ENCODE measurements at regions not wholly inside any gene's neighbourhood (a gene's known extent, or its start where the extent isn't known, plus 50 kb on each side); places are given as distances from the start of the nearest gene placed in this dataset.

DNA sequence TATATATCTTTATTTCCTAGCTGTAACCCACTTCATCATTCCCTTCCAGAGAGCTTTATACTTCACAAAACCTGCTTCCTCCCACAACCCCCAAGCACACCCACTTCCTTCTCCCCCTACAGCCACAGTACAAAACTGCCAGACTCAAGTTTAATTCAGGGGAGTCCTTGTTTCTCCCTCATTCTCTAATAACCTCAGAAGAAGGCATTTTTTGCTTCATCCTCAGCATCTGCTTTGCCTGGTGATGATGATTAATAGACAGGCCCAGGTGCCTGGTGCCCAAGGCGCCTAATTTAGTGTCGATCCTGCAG lies 414.3 kb downstream of the KIF16B start:
- TF ChIP-seq GATA3 (IDR thresholded peaks at IDR 0.05; ENCODE audit: low read depth, low read length) (no peak), GATA2 (IDR thresholded peaks at IDR 0.05; ENCODE audit: low read depth, low read length) (no peak)

DNA sequence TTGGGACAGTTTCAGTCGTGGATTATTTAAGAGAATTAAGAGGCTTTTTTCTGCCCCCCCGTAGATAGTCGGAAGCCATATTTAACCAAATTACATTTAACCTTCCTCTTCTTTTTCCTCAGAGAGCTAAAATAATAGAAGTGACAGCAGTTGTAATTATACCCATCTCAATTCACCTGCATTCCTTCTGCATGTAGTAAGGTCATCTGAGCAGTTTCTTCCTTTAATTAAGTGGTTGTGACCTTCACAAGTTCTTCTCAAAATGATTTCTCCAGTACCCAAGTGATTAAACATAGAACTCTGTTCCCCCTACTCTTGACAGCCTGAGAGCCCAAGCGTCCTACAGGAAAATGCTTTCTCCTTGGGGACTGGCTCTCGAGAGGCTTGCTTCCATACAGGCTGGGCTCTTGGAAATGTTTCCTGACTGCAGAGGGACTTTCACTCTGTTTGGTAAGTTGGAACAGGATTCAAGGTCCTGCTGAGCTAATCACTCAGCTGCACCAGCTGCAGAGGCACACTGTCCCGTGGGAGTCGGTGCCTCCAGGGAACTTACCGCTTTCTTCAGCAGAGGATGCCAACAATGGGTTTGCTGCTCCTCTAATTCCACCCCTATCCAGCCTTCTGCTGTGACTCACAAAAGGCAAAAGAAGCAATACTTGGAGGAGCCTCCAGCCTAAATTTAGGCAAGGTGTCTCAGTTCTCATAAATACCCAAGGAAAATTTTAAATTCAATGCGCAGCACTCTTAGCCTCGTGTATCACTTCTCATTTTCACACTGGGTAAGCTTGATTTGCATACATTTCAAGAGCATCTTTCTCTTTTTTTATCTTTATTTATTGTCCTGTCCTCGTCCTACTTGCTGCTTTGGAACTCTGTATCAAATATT lies 414.9 kb downstream of the KIF16B start:
- no peak for TF ChIP-seq GATA2 (IDR thresholded peaks at IDR 0.05; ENCODE audit: low read depth, low read length)
- TF ChIP-seq GATA3 (IDR thresholded peaks at IDR 0.05; ENCODE audit: low read depth, low read length), result no peak

DNA sequence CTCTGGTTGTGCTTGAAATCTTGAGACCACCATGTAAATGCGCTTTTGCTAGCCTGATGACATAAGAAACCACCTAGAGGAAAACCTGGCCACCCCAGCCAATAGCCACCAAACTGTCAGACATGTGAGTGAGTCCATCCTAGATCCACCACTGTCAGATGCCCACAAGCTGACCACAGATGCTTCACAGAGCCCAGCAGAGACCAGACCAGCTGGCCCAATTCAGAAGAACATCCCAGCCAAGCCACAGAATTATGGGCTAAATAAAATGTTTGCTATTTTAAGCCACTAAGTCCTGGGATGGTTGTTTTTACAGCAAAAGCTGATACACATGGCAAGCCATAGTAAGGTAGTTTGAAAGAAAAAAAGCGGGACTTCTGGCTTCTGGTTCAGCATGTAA lies 425.3 kb downstream of the KIF16B start:
- TF ChIP-seq GATA3 (IDR thresholded peaks at IDR 0.05; ENCODE audit: low read depth, low read length), result no peak
- TF ChIP-seq GATA2 (IDR thresholded peaks at IDR 0.05; ENCODE audit: low read depth, low read length), result no peak

- no peak for TF ChIP-seq GATA3 (IDR thresholded peaks at IDR 0.05; ENCODE audit: low read depth, low read length)
- TF ChIP-seq GATA2 (IDR thresholded peaks at IDR 0.05; ENCODE audit: low read depth, low read length), result no peak
Measured at GRCh38 chr20:16147216-16147615, 426.0 kb downstream of the KIF16B start.

- TF ChIP-seq GATA3 (IDR thresholded peaks at IDR 0.05; ENCODE audit: low read depth, low read length), result no peak
- TF ChIP-seq GATA2 (IDR thresholded peaks at IDR 0.05; ENCODE audit: low read depth, low read length), result no peak
Measured at GRCh38 chr20:16145919-16146318, 427.3 kb downstream of the KIF16B start.

DNA sequence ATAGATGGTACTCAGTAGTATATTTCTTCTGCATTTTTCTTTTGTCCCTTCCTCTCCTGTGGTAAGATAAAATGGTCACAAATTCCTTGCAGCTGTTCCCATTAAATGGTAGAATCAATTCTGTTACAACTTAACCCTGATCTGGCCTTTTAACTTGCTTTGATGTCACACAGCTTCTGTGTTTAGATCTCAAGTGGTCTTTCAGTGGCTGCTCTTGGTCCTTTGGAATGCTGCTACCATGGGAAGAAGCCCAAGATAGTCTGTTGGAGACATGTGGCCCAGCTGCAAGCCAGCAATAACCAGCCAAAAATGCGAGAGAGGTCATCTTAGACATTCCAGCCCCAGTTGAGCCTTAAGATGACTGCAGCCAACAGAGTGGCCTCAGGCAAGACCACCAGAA lies 429.7 kb downstream of the KIF16B start:
- TF ChIP-seq GATA3 (IDR thresholded peaks at IDR 0.05; ENCODE audit: low read depth, low read length) (no peak), GATA2 (IDR thresholded peaks at IDR 0.05; ENCODE audit: low read depth, low read length) (no peak)

DNA sequence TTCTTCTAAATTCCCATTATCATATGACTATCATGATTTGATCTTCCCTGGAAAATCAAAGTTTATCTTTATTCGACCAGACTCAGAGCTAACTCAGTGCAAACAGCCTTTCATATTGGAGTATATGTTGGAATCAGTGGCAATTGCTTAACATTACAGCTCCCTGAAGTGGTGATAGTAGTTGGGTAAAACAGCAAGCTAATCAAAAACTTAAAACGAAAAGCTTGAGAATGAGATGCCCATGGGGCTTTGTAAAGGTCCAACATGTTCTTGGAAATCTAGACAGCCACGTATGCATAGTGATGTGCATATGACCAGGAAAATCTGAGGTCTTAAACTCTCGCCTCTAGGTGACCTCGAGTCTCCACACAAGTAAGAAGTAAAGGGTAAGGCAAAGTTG lies 437.6 kb downstream of the KIF16B start:
- TF ChIP-seq GATA2 (IDR thresholded peaks at IDR 0.05; ENCODE audit: low read depth, low read length) (no peak), GATA3 (IDR thresholded peaks at IDR 0.05; ENCODE audit: low read depth, low read length) (no peak)

- TF ChIP-seq GATA2 (IDR thresholded peaks at IDR 0.05; ENCODE audit: low read depth, low read length), result no peak
- no peak for TF ChIP-seq GATA3 (IDR thresholded peaks at IDR 0.05; ENCODE audit: low read depth, low read length)
Measured at GRCh38 chr20:16132036-16132798, 441.0 kb downstream of the KIF16B start.

GRCh38 chr20:16129411-16129810 lies 443.8 kb downstream of the KIF16B start:
- no peak for TF ChIP-seq GATA3 (IDR thresholded peaks at IDR 0.05; ENCODE audit: low read depth, low read length)
- TF ChIP-seq GATA2 (IDR thresholded peaks at IDR 0.05; ENCODE audit: low read depth, low read length), result no peak

- TF ChIP-seq GATA3 (IDR thresholded peaks at IDR 0.05; ENCODE audit: low read depth, low read length) (no peak), GATA2 (IDR thresholded peaks at IDR 0.05; ENCODE audit: low read depth, low read length) (no peak)
Measured at GRCh38 chr20:16128538-16129106, 444.6 kb downstream of the KIF16B start.

- TF ChIP-seq GATA2 (IDR thresholded peaks at IDR 0.05; ENCODE audit: low read depth, low read length) (no peak), GATA3 (IDR thresholded peaks at IDR 0.05; ENCODE audit: low read depth, low read length) (no peak)
Measured at GRCh38 chr20:16125816-16126215, 447.4 kb downstream of the KIF16B start.

GRCh38 chr20:16124911-16125776 lies 448.1 kb downstream of the KIF16B start:
- TF ChIP-seq GATA2 (IDR thresholded peaks at IDR 0.05; ENCODE audit: low read depth, low read length) (no peak), GATA3 (IDR thresholded peaks at IDR 0.05; ENCODE audit: low read depth, low read length) (no peak)

DNA sequence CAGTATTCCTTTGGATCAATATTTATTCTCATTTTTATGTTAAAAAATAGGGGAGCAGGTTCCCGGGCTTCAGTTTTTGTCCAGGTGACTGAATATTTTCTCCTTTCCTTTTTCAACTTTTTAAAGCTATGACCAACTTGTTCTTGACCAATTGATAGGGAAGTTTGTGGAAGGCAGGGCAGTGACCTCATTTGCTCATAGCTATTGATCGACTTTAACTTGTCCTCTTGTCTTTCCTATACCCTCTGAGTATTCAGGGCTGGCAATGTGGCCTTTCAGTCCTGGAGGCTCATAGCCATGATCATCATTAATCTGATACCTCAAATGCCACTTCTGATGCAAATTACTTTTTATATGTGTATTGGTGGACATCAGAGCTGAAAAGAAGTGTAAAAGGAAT lies 448.8 kb downstream of the KIF16B start:
- TF ChIP-seq GATA2 (IDR thresholded peaks at IDR 0.05; ENCODE audit: low read depth, low read length) (no peak), GATA3 (IDR thresholded peaks at IDR 0.05; ENCODE audit: low read depth, low read length) (no peak)

- TF ChIP-seq GATA2 (IDR thresholded peaks at IDR 0.05; ENCODE audit: low read depth, low read length), result no peak
- TF ChIP-seq GATA3 (IDR thresholded peaks at IDR 0.05; ENCODE audit: low read depth, low read length), result no peak
Measured at GRCh38 chr20:16123623-16124022, 449.6 kb downstream of the KIF16B start.
